GM12892 (cell line): ENCODE measurements at regions not wholly inside any gene's neighbourhood (a gene's known extent, or its start where the extent isn't known, plus 50 kb on each side); places are given as distances from the start of the nearest gene placed in this dataset.

Experiments used
- POLR2A ChIP-seq: IDR thresholded peaks from 2 replicates; pipeline ENCODE4 v1.6.1; 2011; ENCODE audit warnings: low read depth, low read length, control low read depth
- TAF1 ChIP-seq: IDR thresholded peaks from 2 replicates; pipeline ENCODE4 v1.6.1; 2011; ENCODE audit warnings: low read depth, mild to moderate bottlenecking, control low read depth, low read length, borderline replicate concordance

GRCh38 chr2:136393514-136393913 is 275.6 kb upstream of the CXCR4 start:
- no peak for TF ChIP-seq POLR2A
- TF ChIP-seq TAF1 = no peak
